MCF 10A (cell line): ENCODE measurements at regions not wholly inside any gene's neighbourhood (a gene's known extent, or its start where the extent isn't known, plus 50 kb on each side); places are given as distances from the start of the nearest gene placed in this dataset.
A peak's percentile ranks its signal among the peaks of the same experiment; 100 is the strongest.

ENCODE experiments used
- BruUV-seq: library from RNA; stranded (reverse); fragments of 400-500 nt; replicated peaks from 2 replicates; lab custom pipeline; 2021; lab: Mats Ljungman, UMichigan
- CTCF ChIA-PET: fragments of 300-600 bp; sonication (Branson Sonifier 250); formaldehyde crosslinking; extraction: SDS; loops from one replicate; lab custom pipeline; 2021; ENCODE audit warnings: antibody characterized with exemption, inconsistent platforms; lab: Yijun Ruan, JAX
- POLR2A ChIA-PET: fragments of 300-600, 350-650 bp; sonication (Branson Sonifier 250); formaldehyde crosslinking; extraction: SDS; loops from one replicate; lab custom pipeline; 2020; ENCODE audit warnings: antibody characterized with exemption, inconsistent platforms; lab: Yijun Ruan, JAX
- DNase-seq: peaks from one replicate; pipeline ENCODE4 v3.0.0-alpha.2; 2018; ENCODE audit not compliant: unreplicated experiment
- H3K27ac Mint-ChIP-seq: one replicate; pipeline ENCODE4 v1.8.0; 2022; ENCODE audit warnings: mild to moderate bottlenecking, low read depth, mixed read lengths; ENCODE audit not compliant: unreplicated experiment
- H3K27me3 Mint-ChIP-seq: one replicate; pipeline ENCODE4 v1.8.0; 2022; ENCODE audit warnings: mixed read lengths; ENCODE audit not compliant: insufficient read depth, unreplicated experiment
- H3K36me3 Mint-ChIP-seq: one replicate; pipeline ENCODE4 v1.8.0; 2022; ENCODE audit warnings: mild to moderate bottlenecking, moderate library complexity, mixed read lengths; ENCODE audit not compliant: insufficient read depth, unreplicated experiment
- H3K4me1 Mint-ChIP-seq: one replicate; pipeline ENCODE4 v1.8.0; 2022; ENCODE audit warnings: mixed read lengths; ENCODE audit not compliant: insufficient read depth, unreplicated experiment
- H3K4me3 Mint-ChIP-seq: one replicate; pipeline ENCODE4 v1.8.0; 2022; ENCODE audit warnings: mild to moderate bottlenecking, moderate library complexity, mixed read lengths; ENCODE audit not compliant: unreplicated experiment
- H3K9me3 Mint-ChIP-seq: one replicate; pipeline ENCODE4 v1.8.0; 2022; ENCODE audit warnings: mixed read lengths; ENCODE audit not compliant: unreplicated experiment
- intact Hi-C: fragments of 100-400 bp; cut with micrococcal nuclease; formaldehyde crosslinking; loops from 2 replicates; pipeline ENCODE4 v1.14.1; 2022
- TF ChIP-seq, protein P1 (sequence below): fragments of 200-600 bp; IDR thresholded peaks from one replicate; pipeline ENCODE4 v1.8.0; 2022; ENCODE audit warnings: antibody characterized with exemption, mild to moderate bottlenecking; ENCODE audit not compliant: unreplicated experiment

DNA sequence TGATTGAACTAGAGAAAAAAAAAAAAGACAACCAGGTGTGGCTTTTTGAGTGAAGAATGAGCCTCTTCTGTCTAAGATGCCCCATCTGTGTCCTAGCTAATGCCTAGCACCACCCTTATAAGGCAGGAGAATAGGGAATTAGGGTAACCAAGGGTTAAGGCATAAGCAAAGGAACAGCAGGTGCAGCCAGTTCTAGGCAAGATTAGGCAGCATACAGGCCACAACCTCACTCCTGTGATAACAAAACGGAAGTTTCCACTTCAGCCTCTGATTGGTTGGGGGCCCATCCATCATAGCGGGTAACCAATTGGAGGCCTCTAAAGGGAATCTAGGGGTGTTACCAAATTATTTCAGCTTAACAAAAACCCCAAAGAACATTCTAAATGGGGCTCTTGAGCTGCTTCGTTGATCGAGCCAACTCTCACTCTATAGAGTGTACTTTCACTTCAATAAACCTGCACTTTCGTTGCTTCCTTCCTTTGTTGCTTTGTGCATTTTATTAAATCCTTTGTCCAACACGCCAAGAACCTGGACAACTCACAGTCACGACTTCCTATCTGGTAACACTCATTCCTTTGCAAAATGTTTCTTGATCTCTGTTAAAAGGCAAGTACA, 61.9 kb upstream of the TAGAP start:
- Mint-ChIP-seq H3K27ac (no peak overlapping the region), H3K4me1 (peaks cover 6% of the 10 kb centered on the region), H3K9me3 (no peaks in the 10 kb centered on the region), H3K36me3 (no peaks in the 10 kb centered on the region), H3K4me3 (no peak overlapping the region), H3K27me3 (peaks cover 13% of the 10 kb centered on the region)
- intact Hi-C loops, result loop anchor here (10.0 kb wide), 1 partner anchor 402 kb away; no protein-coding TSS in a partner anchor
- peak; percentile 61 for DNase-seq
- ChIA-PET POLR2A (interaction anchor here (0.8 kb wide), 1 partner anchor 73 kb away, joined by 3 read pairs; no protein-coding TSS in a partner anchor), CTCF (interaction anchor here (0.6 to 5.8 kb wide), 8 partner anchors 10 to 103 kb away, joined by 3 to 73 read pairs (median 3); no protein-coding TSS in a partner anchor)
- TF ChIP-seq, protein P1, sequence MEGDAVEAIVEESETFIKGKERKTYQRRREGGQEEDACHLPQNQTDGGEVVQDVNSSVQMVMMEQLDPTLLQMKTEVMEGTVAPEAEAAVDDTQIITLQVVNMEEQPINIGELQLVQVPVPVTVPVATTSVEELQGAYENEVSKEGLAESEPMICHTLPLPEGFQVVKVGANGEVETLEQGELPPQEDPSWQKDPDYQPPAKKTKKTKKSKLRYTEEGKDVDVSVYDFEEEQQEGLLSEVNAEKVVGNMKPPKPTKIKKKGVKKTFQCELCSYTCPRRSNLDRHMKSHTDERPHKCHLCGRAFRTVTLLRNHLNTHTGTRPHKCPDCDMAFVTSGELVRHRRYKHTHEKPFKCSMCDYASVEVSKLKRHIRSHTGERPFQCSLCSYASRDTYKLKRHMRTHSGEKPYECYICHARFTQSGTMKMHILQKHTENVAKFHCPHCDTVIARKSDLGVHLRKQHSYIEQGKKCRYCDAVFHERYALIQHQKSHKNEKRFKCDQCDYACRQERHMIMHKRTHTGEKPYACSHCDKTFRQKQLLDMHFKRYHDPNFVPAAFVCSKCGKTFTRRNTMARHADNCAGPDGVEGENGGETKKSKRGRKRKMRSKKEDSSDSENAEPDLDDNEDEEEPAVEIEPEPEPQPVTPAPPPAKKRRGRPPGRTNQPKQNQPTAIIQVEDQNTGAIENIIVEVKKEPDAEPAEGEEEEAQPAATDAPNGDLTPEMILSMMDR, result no peak
- BruUV-seq, result no TSS peak

DNA sequence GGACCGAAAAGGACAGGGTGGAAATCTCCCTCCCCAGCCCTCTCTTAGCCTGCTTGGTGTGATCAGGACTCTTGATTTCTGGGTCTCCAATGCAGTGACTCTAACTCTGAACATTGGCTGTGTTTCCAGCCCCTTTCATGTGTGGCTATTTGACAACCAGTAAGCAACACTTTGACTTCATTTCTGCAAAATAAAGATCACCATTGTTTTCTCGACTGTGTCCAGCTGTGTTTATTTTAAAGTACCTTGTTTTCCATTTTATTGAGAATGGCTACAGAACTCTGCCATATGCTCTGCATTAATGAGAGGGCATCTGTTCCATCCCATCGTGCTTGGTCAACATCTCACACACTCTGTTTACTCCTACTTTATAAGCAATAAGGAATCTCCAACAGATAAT, 60.9 kb upstream of the TAGAP start:
- Mint-ChIP-seq H3K27me3 (peaks cover 16% of the 10 kb centered on the region), H3K9me3 (no peaks in the 10 kb centered on the region), H3K4me3 (no peak overlapping the region), H3K36me3 (no peaks in the 10 kb centered on the region), H3K27ac (no peak overlapping the region), H3K4me1 (peaks cover 6% of the 10 kb centered on the region)
- ChIA-PET CTCF (interaction anchor here (0.7 to 5.8 kb wide), 11 partner anchors 7 to 103 kb away, joined by 3 to 73 read pairs (median 8); no protein-coding TSS in a partner anchor), POLR2A (interaction anchor here (1.3 to 1.8 kb wide), 2 partner anchors 11 to 66 kb away, joined by 7 to 9 read pairs; no protein-coding TSS in a partner anchor)
- TF ChIP-seq, protein P1, result no peak
- no peak for DNase-seq
- BruUV-seq, result no TSS peak
- intact Hi-C loops, result loop anchor here (10.0 kb wide), 1 partner anchor 401 kb away; no protein-coding TSS in a partner anchor

DNA sequence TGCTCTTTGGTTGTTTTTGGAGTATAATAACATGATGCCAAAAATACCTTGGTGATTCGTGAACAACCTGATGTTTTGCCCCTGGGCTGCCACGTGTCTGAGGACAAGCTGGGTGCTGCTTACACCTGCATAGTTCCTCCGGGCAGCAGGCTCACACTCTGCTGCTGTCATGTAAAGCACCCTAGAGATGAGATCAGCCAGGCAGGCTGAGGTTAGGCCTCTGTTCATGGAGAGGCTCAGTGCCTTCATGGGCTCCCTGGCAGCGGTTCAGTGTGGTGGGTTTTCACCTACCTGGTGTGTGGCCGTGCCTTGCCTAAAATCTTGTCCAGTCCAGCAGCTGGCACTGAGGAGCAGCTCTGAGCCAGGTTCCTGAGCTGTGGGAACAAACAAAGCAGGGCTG, 60.1 kb upstream of the TAGAP start:
- ChIA-PET POLR2A (interaction anchor here (1.3 to 2.1 kb wide), 4 partner anchors 12 to 105 kb away, joined by 7 to 9 read pairs (median 8); partner anchors contain the start of gene RSPH3), CTCF (interaction anchor here (0.5 to 5.8 kb wide), 28 partner anchors 8 to 401 kb away, joined by 3 to 73 read pairs (median 6); no protein-coding TSS in a partner anchor)
- no peaks in the 10 kb centered on the region for H3K9me3 Mint-ChIP-seq
- H3K27me3 Mint-ChIP-seq, result peaks cover 16% of the 10 kb centered on the region
- intact Hi-C loops, result loop anchor here (1.0 to 10.0 kb wide), 4 partner anchors 29 to 400 kb away; no protein-coding TSS in a partner anchor
- H3K4me1 Mint-ChIP-seq, result peaks cover 6% of the 10 kb centered on the region
- no peak for DNase-seq
- H3K27ac Mint-ChIP-seq, result no peak overlapping the region
- no peak overlapping the region for H3K4me3 Mint-ChIP-seq
- BruUV-seq, result no TSS peak
- TF ChIP-seq, protein P1, result no peak
- H3K36me3 Mint-ChIP-seq, result no peaks in the 10 kb centered on the region

DNA sequence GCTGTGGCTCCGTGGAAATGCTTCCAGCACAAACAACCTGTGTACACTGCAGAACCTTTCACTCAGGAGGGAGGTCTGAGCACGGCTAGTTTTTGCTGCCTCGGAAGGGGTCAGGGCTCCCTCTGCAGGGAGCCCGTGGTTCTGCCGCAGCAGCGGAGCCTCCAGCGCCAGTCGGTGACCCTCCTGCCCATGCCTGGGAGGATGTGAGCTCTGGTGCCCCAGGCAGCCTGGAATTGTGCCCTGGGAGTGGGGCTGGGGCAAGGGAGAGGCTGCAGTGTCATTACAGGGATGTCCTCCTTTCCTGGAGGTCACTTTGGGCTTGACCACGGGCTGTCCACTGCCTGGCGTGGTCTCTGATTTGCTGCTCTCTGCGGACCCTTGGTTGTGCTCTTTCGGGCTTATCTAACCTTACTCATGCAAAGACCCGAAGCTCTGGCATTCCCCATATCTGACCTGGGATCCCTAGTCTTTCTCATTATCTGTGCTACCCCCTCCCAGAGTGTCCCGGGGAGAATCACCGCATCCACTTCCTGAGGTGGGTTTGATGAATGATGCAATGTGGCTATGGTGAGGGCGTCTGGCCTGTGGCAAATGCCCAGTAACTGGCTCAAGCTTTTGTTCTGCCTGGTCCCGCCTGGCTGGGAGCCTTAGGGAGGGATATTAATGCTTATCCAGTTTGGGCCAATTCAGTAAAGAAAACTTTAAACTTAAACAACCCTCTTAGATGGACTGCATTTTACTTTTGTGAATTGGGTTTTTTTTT, 59.6 kb upstream of the TAGAP start:
- Mint-ChIP-seq H3K9me3 (no peaks in the 10 kb centered on the region), H3K27me3 (peaks cover 16% of the 10 kb centered on the region), H3K4me3 (no peak overlapping the region), H3K27ac (no peak overlapping the region), H3K4me1 (peaks cover 6% of the 10 kb centered on the region), H3K36me3 (no peaks in the 10 kb centered on the region)
- intact Hi-C loops, result loop anchor here (1.0 to 10.0 kb wide), 4 partner anchors 30 to 400 kb away; no protein-coding TSS in a partner anchor
- DNase-seq, result peak; percentile 61
- CTCF ChIA-PET, result interaction anchor here (0.5 to 5.8 kb wide), 43 partner anchors 9 to 847 kb away, joined by 3 to 73 read pairs (median 5); partner anchors contain the start of genes RSPH3 and TAGAP
- TF ChIP-seq, protein P1, result peak; percentile 93
- BruUV-seq, result no TSS peak
- POLR2A ChIA-PET, result interaction anchor here (0.7 to 2.1 kb wide), 6 partner anchors 13 to 104 kb away, joined by 3 to 9 read pairs (median 7); partner anchors contain the start of gene RSPH3
